GM12892 (cell line): ENCODE measurements at regions not wholly inside any gene's neighbourhood (a gene's known extent, or its start where the extent isn't known, plus 50 kb on each side); places are given as distances from the start of the nearest gene placed in this dataset.

Experiments used
- POLR2A ChIP-seq: IDR thresholded peaks from 2 replicates; pipeline ENCODE4 v1.6.1; 2011; ENCODE audit warnings: low read depth, low read length, control low read depth
- POLR2AphosphoS5 ChIP-seq: IDR thresholded peaks from 2 replicates; pipeline ENCODE4 v1.6.1; 2011; ENCODE audit warnings: low read depth, low read length, control low read depth
- TAF1 ChIP-seq: IDR thresholded peaks from 2 replicates; pipeline ENCODE4 v1.6.1; 2011; ENCODE audit warnings: low read depth, mild to moderate bottlenecking, control low read depth, low read length, borderline replicate concordance

GRCh38 chr9:28086881-28087280 is 513.6 kb upstream of the C9orf72 start:
- TF ChIP-seq POLR2A (no peak), POLR2AphosphoS5 (no peak), TAF1 (no peak)
